GM19467 (cell line): ENCODE measurements at regions not wholly inside any gene's neighbourhood (a gene's known extent, or its start where the extent isn't known, plus 50 kb on each side); places are given as distances from the start of the nearest gene placed in this dataset.

Source experiments
- ATAC-seq: cut with Tn5 transposase; IDR thresholded peaks from one replicate; pipeline ENCODE4 v1.9.1; 2021; ENCODE audit warnings: mild to moderate bottlenecking, moderate library complexity; ENCODE audit not compliant: unreplicated experiment

DNA sequence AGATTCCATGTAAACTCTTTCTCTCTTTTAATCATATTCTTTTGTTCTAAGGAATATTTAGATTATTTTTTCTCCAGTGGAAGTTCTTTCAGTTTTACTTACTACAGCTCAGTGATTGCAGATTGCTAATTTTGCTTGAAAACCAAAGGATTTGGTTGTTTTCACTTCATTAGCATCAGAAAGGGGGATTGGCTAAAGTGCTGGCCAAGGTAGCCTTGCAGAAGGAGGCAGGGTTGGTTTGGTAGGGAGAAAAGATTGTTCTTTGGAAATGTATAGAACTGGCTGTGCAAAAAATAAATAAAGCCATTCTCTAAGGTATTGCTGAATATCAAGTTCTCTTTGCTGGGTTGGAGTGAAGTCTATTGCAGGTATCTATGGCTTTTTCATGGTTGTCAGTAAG, 92.6 kb downstream of the FAT3 start:
- no peak for ATAC-seq

GRCh38 chr11:92317721-92318120, 93.1 kb downstream of the FAT3 start:
- ATAC-seq: no peak

DNA sequence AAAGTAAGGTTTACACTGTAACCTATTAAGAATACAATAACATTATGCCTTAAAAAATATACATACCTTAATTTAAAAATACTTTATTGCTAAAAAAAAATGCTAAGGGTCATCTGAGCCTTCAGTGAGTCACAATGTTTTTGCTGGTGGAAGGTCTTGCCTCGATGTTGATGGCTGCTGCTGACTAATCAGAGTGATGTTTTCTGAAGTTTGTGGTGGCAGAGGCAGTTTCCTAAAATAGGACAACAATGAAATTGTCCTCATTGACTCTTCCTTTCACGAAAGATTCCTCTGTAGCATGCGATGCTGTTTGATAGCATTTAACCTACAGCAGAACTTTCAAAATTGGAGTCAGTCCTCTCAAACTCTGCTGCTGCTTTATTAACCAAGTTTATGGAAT, 97.6 kb downstream of the FAT3 start:
- no peak for ATAC-seq

DNA sequence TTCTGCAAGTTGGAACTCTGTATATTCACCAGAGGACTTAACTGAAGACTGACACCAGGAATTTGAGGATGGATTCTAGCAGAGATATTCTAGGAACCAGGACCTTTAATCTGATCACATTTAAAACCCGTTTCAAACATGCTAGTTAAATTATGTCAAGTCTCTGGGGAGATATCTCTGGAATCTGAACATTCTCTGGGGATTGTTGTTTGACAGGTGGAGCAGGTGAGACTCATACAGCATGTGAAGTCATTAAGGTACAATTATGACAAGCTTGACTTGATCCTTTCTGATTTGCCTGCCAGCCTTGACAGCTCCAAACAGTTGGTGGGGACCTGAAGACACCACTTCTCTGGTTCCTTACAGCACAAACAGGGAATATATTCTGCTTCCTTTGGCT, 100.3 kb downstream of the FAT3 start:
- ATAC-seq: no peak

DNA sequence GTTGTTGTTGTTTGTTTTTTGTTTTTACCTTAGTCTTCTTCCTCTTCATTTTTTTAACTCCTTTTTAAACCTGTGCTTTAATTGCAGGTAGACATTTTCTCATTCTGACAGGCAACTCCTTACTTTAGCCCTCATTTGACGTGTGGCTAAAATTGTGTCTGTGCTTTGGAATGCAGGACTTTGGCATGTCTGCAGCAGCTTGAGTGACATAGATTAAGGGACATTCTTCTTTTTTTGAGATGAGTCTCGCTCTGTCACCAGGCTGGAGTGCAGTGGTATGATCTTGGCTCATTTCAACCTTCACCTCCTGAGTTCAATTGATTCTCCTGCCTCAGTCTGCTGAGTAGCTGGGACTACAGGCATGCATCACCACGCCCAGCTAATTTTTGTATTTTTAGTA, 100.8 kb downstream of the FAT3 start:
- no peak for ATAC-seq

GRCh38 chr11:92329137-92329536, 104.5 kb downstream of the FAT3 start:
- ATAC-seq: no peak

DNA sequence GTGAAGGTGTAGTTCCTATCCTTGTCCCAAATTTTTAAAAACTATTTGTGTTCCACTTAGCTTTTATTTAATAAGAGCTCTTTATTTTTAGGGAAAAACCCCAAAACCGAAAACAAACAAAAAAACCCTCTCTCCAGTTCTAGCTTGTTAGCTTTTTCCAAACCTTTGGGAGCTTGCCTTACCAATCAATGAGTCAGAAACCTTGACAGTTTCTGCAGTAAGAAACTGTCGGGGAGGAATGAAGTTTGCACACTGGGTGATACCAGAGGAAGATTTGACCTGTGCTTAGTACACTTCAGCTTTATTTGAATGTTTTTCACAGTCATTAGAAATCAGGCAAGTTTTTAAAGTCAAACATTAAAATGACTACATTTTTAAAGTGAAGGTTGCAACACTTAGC, 105.0 kb downstream of the FAT3 start:
- no peak for ATAC-seq

DNA sequence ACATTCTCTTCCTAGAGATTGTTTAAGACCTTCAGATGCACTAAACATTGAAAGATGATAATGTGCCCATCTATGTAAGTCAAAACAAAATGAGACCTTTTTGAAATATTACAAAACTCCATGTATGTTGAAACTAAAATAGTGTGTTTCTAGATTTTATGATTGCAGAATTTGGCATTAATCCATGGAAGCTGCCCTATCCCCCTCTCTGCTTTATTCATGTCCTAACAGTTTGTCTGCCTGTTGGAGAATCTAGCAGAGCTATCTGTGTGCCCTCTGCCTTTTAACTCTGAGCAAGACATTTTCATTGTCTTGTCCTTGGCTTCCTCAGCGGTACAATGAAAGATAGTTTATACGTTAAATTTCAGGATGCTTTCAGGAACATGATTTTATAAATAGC, 105.5 kb downstream of the FAT3 start:
- no peak for ATAC-seq

DNA sequence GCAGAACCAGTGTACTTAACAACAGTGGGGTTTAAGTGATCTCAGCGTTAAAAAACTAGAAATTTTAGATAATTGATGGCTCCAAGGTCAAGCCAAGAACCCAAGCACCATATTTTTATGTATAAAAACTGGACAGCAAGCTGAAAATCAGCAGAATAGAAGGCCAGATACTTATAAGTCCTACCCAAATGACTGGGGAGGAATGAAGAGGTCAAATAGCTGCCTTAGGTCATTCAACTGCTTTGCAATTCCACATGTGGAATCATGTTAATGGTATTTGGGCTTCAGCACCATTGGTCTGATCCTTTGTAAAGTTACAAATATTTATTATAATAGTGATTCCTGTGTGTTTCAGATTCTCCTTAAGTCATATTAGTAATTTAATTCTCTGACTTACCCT, 108.4 kb downstream of the FAT3 start:
- ATAC-seq: no peak

- ATAC-seq: no peak
Observed at GRCh38 chr11:92340839-92341238, 116.2 kb downstream of the FAT3 start.

DNA sequence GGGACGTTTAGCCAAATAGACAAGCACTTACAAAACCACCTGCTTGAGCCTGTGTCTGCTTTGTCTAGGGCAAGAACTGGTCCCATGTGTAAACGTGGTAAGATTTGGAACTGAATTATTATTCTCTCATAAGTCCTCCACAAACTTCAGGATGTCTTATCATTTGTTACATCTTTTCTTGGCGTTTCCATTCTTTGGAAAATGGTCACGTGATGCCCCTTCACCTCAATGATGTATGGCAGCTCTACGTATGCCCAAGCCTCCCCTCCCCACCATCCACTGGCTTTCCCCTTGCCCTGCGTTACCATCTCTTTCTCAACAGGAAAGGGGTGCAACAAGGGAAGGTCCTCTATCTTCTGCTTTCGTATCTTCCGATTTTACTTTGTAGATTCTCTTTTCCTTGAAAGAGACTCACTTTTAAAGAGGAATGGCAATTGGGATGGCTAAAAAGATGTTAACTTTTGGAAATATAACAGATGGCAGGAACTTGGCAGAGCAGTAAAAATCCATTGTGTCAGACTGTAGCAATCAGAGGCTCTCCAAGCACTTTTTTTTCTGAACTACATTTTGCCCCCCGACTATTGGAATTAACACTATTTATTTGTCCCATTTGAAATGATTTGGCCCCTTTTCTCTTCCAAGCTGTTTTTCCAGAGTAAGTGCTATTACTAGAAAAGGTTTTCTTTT, 117.6 kb downstream of the FAT3 start:
- ATAC-seq: no peak

DNA sequence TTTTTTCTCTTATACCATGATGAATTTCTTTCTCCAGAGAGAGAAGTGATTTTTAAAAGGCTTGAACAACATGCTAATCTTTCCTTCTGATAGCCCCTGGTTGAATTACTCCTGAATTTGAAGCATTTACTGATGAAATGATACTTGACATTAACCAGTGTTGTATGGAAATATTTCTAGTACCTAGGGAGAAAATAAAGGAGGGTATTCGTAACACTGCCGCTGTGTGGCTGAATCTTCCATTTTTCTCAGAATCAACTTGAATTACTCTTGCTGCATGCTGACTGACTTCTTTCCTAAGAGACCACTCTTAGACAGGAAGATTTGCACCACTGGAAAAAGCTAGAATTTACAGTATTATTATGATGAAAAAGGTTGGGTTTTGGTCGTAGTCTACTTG, 118.3 kb downstream of the FAT3 start:
- ATAC-seq: no peak

GRCh38 chr11:92346220-92346619, 121.6 kb downstream of the FAT3 start:
- no peak for ATAC-seq

DNA sequence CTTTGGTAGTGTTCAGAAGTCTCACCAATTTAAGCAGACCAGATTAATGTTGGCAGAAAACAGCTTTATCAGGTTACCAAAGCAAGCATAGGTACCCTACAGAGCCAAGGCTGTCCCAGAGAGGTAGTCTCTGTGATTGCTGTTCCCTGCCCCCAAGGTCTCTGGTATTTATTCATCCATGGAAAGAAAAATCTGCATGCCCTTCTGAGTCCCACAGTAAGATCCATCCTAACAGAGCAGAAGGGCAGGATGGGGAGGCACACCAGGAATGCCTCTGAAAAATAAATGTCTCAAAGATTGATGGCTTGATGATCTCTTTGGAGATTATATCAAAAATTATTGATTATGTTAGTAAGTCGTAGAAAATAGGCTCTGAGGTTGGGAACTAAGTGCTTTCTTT, 122.8 kb downstream of the FAT3 start:
- ATAC-seq: no peak

- no peak for ATAC-seq
Observed at GRCh38 chr11:92349486-92350156, 125.0 kb downstream of the FAT3 start.

DNA sequence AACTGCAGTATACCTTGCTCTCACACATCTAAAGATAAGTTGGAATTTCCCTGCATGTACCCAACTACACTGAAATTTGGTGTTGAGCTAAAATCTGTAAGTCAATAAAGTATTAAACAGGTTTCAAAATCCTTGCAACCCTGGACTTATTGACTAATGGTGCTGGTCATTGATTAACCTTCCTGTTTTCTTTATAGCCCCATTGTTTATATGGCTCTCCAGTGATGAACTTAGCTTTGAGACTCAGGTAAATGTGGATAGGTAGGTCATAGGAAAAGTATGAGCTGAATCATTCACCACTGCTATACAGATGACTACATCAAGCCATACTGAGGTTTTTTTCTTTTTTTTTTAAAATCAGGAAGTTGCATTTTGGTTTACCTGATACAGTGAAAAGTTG, 132.7 kb downstream of the FAT3 start:
- ATAC-seq: no peak

- no peak for ATAC-seq
Observed at GRCh38 chr11:92357841-92358240, 133.2 kb downstream of the FAT3 start.

- no peak for ATAC-seq
Observed at GRCh38 chr11:92361551-92361950, 136.9 kb downstream of the FAT3 start.

- no peak for ATAC-seq
Observed at GRCh38 chr11:92362989-92363388, 138.4 kb downstream of the FAT3 start.

DNA sequence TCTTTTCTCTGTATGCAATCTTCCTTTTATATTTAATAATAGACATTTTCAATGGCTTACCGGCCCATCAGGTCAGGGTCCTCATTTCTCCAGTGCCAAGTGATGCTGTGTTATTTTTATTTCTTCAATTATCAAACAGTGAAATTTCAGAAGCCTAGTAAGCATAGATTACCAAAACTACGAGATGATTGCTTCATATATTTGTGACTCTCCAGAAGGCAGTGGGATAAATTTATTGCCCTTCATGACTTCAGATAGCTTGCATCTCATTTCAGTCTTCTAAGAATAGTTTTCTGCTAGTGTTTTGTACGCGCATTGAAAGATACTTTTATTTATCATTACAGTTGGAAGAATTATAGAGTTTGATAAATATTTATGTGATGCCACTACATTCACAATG, 139.6 kb downstream of the FAT3 start:
- no peak for ATAC-seq

DNA sequence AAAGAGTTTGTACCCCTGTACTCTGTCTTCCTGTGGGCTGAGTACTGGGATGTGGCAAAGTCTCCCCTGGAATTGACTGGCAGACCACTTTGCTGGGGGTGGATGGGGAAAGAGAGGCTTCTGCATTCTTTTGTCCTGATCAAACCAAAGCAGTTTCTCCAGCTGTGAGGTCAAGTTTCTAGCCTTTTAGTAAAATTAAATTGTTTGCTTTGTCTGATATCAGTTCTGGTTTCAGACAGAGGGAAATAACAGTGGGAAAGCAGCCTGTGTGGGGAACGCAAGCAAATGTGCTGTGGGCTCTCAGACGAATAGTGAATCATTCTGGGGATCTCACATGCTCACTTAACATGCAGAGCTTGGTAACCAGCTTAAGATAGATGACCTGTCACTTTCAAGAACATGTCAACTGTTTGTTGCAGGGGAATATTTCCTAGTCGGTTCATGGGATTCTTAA, 151.6 kb downstream of the FAT3 start:
- no peak for ATAC-seq

GRCh38 chr11:92376680-92377079, 152.1 kb downstream of the FAT3 start:
- no peak for ATAC-seq

DNA sequence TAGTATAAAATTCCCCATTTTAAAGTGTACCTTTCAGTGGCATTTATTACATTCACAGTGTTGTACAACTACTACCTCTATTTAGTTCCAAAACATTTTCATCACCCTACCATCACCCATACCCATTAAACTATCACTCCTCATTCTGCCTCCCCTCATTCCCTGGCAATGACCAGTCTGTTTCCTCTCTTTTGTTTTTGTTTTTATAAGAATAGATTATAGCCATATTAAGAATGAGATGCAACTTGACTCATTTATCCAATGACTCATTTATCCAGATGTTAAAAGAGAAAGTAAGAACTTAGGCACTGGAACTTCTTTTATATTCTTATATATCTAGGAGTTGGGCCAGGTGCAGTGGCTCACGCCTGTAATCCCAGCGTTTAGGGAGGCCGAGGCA, 156.3 kb downstream of the FAT3 start:
- ATAC-seq: no peak
